ENCODE measurements at regions not wholly inside any gene's neighbourhood (a gene's known extent, or its start where the extent isn't known, plus 50 kb on each side); places are given as distances from the start of the nearest gene placed in this dataset.
"Not testable (repeated sequence)": the region's sequence is repeated elsewhere in the genome, so short reads cannot be mapped to it uniquely, and the experiment has no call there.

- DNase-seq (ENCODE audit: low read depth, low spot score): peak; percentile 1
Measured at GRCh38 chrX:116873671-116874070, 410.9 kb upstream of the CT83 start.

GRCh38 chrX:116872931-116873330 is 410.2 kb upstream of the CT83 start:
- H3K27ac ChIP-seq: no peak overlapping the region
- no peak for DNase-seq (ENCODE audit: low read depth, low spot score)

More at GRCh38 chrX:116873671-116874070, 410.9 kb upstream of the CT83 start:
- no peak overlapping the region for H3K27ac ChIP-seq

GRCh38 chrX:116863029-116863428 is 400.3 kb upstream of the CT83 start:
- no peak for DNase-seq (ENCODE audit: low read depth, low spot score)

GRCh38 chrX:116862340-116862739 is 399.6 kb upstream of the CT83 start:
- no peak overlapping the region for H3K27ac ChIP-seq
- no peak for DNase-seq (ENCODE audit: low read depth, low spot score)

More at GRCh38 chrX:116863029-116863428, 400.3 kb upstream of the CT83 start:
- no peak overlapping the region for H3K27ac ChIP-seq

GRCh38 chrX:116841290-116841689 is 378.5 kb upstream of the CT83 start:
- no peak for DNase-seq (ENCODE audit: low read depth, low spot score)
- H3K27ac ChIP-seq: no peak overlapping the region

- DNase-seq (ENCODE audit: low read depth, low spot score): no peak
- no peak overlapping the region for H3K27ac ChIP-seq
Measured at GRCh38 chrX:116827063-116827462, 364.3 kb upstream of the CT83 start.

GRCh38 chrX:116824785-116825184 is 362.0 kb upstream of the CT83 start:
- no peak for DNase-seq (ENCODE audit: low read depth, low spot score)
- no peak overlapping the region for H3K27ac ChIP-seq

GRCh38 chrX:116823677-116824076 is 360.9 kb upstream of the CT83 start:
- no peak overlapping the region for H3K27ac ChIP-seq

GRCh38 chrX:116806288-116806802 is 343.6 kb upstream of the CT83 start:
- DNase-seq (ENCODE audit: low read depth, low spot score): no peak

More at GRCh38 chrX:116823677-116824076, 360.9 kb upstream of the CT83 start:
- DNase-seq (ENCODE audit: low read depth, low spot score): no peak

GRCh38 chrX:116801943-116802342 is 339.2 kb upstream of the CT83 start:
- DNase-seq (ENCODE audit: low read depth, low spot score): no peak
- H3K27ac ChIP-seq: no peak overlapping the region

More at GRCh38 chrX:116806288-116806802, 343.6 kb upstream of the CT83 start:
- H3K27ac ChIP-seq: no peak overlapping the region

- no peak overlapping the region for H3K27ac ChIP-seq
- DNase-seq (ENCODE audit: low read depth, low spot score): no peak
Measured at GRCh38 chrX:116781926-116782325, 319.1 kb upstream of the CT83 start.

GRCh38 chrX:116757491-116757890 is 294.7 kb upstream of the CT83 start:
- no peak overlapping the region for H3K27ac ChIP-seq
- DNase-seq (ENCODE audit: low read depth, low spot score): no peak

- no peak overlapping the region for H3K27ac ChIP-seq
- DNase-seq (ENCODE audit: low read depth, low spot score): no peak
Measured at GRCh38 chrX:116756958-116757357, 294.2 kb upstream of the CT83 start.

GRCh38 chrX:116749943-116750342 is 287.2 kb upstream of the CT83 start:
- DNase-seq (ENCODE audit: low read depth, low spot score): peak; percentile 64
- no peak overlapping the region for H3K27ac ChIP-seq

GRCh38 chrX:116732214-116732613 is 269.4 kb upstream of the CT83 start:
- no peak overlapping the region for H3K27ac ChIP-seq
- DNase-seq (ENCODE audit: low read depth, low spot score): no peak

- no peak for DNase-seq (ENCODE audit: low read depth, low spot score)
- no peak overlapping the region for H3K27ac ChIP-seq
Measured at GRCh38 chrX:116726806-116727205, 264.0 kb upstream of the CT83 start.

GRCh38 chrX:116694046-116694445 is 231.3 kb upstream of the CT83 start:
- DNase-seq (ENCODE audit: low read depth, low spot score): no peak
- no peak overlapping the region for H3K27ac ChIP-seq

- H3K27ac ChIP-seq; DNase-seq (ENCODE audit: low read depth, low spot score): not testable (repeated sequence)
Measured at GRCh38 chrX:116679544-116679943, 216.8 kb upstream of the CT83 start.

GRCh38 chrX:116667346-116668134 is 204.8 kb upstream of the CT83 start:
- H3K27ac ChIP-seq: no peak overlapping the region
- DNase-seq (ENCODE audit: low read depth, low spot score): no peak

GRCh38 chrX:116657071-116657470 is 194.3 kb upstream of the CT83 start:
- no peak for DNase-seq (ENCODE audit: low read depth, low spot score)
- no peak overlapping the region for H3K27ac ChIP-seq

- no peak overlapping the region for H3K27ac ChIP-seq
- no peak for DNase-seq (ENCODE audit: low read depth, low spot score)
Measured at GRCh38 chrX:116628464-116628863, 165.7 kb upstream of the CT83 start.

- H3K27ac ChIP-seq: no peak overlapping the region
- DNase-seq (ENCODE audit: low read depth, low spot score): no peak
Measured at GRCh38 chrX:116618546-116618945, 155.8 kb upstream of the CT83 start.
